ENCODE measurements at regions not wholly inside any gene's neighbourhood (a gene's known extent, or its start where the extent isn't known, plus 50 kb on each side); places are given as distances from the start of the nearest gene placed in this dataset.

- no peak for DNase-seq (ENCODE audit: low spot score)
- in situ Hi-C loops (cut with MboI; ENCODE audit: low sequenced_read_pairs, unreplicated experiment), result no loop called here
- TF ChIP-seq CTCF (IDR thresholded peaks at IDR 0.05; ENCODE audit: borderline replicate concordance, control extremely low read depth, extremely low read depth, insufficient read depth, missing control alignments), result no peak
Measured at GRCh38 chr21:36563341-36563926, 83.5 kb upstream of the CLDN14 start.

- no peak for DNase-seq (ENCODE audit: low spot score)
- TF ChIP-seq CTCF (IDR thresholded peaks at IDR 0.05; ENCODE audit: borderline replicate concordance, control extremely low read depth, extremely low read depth, insufficient read depth, missing control alignments), result no peak
- in situ Hi-C loops (cut with MboI; ENCODE audit: low sequenced_read_pairs, unreplicated experiment), result no loop called here
Measured at GRCh38 chr21:36564647-36565046, 84.7 kb upstream of the CLDN14 start.

GRCh38 chr21:36565540-36565939 lies 85.6 kb upstream of the CLDN14 start:
- DNase-seq (ENCODE audit: low spot score), result no peak
- no peak for TF ChIP-seq CTCF (IDR thresholded peaks at IDR 0.05; ENCODE audit: borderline replicate concordance, control extremely low read depth, extremely low read depth, insufficient read depth, missing control alignments)
- in situ Hi-C loops (cut with MboI; ENCODE audit: low sequenced_read_pairs, unreplicated experiment), result no loop called here

GRCh38 chr21:36566644-36567043 lies 86.7 kb upstream of the CLDN14 start:
- in situ Hi-C loops (cut with MboI; ENCODE audit: low sequenced_read_pairs, unreplicated experiment), result no loop called here
- DNase-seq (ENCODE audit: low spot score), result no peak
- TF ChIP-seq CTCF (IDR thresholded peaks at IDR 0.05; ENCODE audit: borderline replicate concordance, control extremely low read depth, extremely low read depth, insufficient read depth, missing control alignments), result no peak

- no peak for TF ChIP-seq CTCF (IDR thresholded peaks at IDR 0.05; ENCODE audit: borderline replicate concordance, control extremely low read depth, extremely low read depth, insufficient read depth, missing control alignments)
- no peak for DNase-seq (ENCODE audit: low spot score)
- in situ Hi-C loops (cut with MboI; ENCODE audit: low sequenced_read_pairs, unreplicated experiment), result no loop called here
Measured at GRCh38 chr21:36567216-36567885, 87.4 kb upstream of the CLDN14 start.

GRCh38 chr21:36569511-36569910 lies 89.6 kb upstream of the CLDN14 start:
- TF ChIP-seq CTCF (IDR thresholded peaks at IDR 0.05; ENCODE audit: borderline replicate concordance, control extremely low read depth, extremely low read depth, insufficient read depth, missing control alignments), result no peak
- DNase-seq (ENCODE audit: low spot score), result no peak
- in situ Hi-C loops (cut with MboI; ENCODE audit: low sequenced_read_pairs, unreplicated experiment), result no loop called here

All from GM13976 (cell line).